CD4-positive, alpha-beta T cell treated with Interleukin-10 for 1 hour (primary cell): ENCODE measurements at regions not wholly inside any gene's neighbourhood (a gene's known extent, or its start where the extent isn't known, plus 50 kb on each side); places are given as distances from the start of the nearest gene placed in this dataset.
"Not testable (repeated sequence)": the region's sequence is repeated elsewhere in the genome, so short reads cannot be mapped to it uniquely, and the experiment has no call there.

Source experiments
- DNase-seq: peaks from one replicate; pipeline ENCODE4 v3.0.0-alpha.2; 2020

DNA sequence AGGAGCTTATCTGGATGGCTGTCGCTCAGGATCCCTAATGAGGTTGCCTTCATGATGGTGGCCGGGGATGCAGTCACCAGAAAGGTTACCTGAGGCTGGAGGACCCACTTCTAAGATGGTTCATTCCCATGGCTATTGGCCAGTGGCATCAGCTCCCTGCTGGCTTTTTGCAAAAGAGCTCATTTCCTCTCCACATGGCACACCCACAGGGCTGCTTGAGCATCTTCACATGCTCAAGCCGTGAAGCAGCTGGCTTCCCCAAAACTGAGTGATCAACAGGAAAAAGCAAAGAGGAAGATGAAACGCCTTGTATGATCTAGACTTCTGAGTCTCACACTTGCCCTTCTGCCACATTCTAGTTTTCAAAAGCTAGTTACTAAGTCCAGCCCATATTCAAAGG, 124.6 kb upstream of the CXADR start:
- DNase-seq = no peak

DNA sequence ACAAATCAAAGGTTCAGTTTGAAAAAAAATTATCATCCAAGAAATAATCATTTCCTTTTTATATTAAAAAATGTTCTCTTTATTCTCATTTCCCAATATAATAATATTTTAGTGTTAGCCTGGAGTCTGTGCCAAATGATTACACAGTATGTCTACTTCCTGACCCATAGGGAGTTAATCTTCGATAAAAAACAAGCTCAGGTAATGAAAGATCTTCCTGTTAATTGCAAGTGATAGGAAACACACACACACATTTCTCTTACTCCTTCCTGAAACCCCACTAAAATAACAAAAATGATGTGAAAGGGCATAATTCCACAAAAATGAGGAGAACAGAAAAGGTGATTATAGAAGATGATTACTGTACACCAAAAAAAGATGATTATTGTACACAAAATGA, 123.5 kb upstream of the CXADR start:
- no peak for DNase-seq

DNA sequence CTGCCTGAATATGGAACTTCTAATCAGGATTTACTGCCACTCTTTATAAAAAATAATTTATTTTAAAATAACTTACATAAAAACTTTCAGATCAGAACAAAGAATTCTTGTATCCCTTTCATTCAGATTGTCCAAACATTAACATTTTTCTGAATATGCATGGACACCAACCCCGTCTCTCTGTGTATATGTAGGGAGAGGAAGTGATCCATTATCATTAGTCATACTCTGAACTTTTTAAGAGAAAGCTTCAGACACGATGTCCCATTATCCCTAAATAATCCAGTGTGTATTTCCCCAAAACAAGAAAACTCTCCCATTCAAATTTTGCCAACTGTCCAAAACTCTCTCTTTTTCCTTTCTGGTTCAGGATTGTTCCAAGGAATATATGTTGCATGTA, 122.3 kb upstream of the CXADR start:
- no peak for DNase-seq

DNA sequence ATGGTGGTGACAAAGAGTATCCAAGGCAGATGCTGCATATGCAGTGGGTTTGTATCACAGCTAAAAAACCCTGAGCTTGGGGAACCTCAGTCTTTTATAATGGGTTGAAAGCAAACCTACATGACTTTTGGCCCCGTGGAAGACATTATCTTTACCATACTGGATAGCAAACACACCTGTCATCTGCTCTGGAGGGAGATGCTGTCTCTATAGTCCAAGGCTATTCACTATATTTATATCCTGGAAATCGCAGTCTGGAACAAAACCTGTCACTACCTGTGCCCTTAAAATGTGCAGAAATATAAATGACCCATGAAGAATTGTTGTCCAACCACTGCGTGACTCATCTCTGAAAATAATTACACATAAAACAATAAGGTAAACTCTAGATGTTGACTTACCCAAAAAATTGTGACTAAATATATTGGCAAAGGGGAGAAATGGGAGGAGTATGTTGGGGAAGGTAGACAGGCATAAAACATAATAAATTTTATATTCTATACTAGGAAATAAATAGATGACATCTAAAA, 121.0 kb upstream of the CXADR start:
- DNase-seq = no peak

DNA sequence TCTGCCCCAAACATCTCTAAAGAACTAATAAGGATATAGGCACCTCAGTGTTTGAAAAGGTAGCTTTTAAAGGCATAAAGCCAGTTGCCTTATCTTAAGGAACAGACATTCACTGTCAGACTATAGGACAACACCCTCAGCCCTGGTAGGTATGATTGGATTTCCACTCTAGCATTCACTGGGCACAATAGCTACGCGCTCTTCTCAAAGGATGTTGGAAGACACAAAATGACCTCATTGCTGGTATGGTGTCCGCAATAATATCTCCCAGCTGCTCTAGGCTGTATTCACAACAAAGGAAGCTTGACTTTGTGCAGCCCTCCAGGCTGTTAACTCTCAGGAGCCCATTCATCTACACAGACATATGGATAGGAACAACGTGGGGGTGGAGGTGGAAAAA, 119.4 kb upstream of the CXADR start:
- DNase-seq = no peak

DNA sequence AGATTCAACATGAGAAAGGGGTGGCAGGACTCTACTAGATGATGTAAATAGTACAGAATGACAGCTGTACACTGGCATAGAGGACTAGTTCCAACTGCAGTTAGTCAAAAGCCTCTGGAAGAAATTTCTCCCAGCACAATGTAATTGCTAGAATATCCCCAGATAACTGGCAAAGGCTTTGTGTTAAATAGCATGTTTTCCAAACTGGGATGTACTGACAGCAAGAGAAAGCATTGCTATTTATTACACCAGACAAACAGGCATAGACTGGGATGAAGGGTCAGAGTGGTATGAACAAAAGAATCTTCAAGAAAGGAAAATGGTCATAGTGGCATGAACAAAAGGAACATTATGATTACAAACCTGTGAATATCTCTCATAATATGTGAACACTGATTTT, 115.9 kb upstream of the CXADR start:
- DNase-seq = no peak

DNA sequence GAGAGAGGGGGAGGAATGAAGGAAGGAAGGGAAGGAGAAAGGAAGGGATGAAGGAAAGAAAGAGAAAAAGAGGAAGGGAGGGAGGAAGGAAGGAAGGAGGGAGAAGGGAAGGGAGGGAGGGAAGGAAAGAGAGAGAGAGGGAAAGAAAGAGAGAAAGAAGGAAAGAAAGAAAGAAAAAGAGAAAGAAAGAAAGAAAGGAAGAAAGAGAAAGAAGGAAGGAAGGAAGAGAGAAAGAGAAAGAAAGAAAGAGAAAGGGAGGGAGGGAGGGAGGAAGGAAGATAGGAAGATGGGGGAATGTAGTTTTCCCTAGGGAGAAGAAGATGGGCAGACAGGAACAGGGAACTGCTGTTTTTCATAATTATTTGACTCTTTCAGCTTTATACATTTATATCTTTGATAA, 115.1 kb upstream of the CXADR start:
- no peak for DNase-seq

DNA sequence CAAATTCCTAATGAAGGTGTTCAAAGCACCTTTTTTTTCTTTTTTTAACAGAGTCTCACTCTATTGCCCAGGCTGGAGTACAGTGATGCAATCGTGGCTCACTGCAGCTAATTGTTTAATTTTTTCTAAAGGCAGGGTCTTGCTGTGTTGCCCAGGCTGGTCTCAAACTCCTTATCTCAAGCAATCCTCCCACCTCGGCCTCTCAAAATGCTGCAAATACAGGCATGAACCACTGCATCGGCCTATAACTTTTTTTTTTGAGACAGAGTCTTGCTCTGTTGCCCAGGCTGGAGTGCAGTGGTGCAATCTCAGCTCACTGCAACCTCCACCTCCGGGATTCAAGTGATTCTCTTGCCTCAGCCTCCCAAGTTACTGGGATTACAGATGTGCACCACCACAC, 113.9 kb upstream of the CXADR start:
- DNase-seq = not testable (repeated sequence)

DNA sequence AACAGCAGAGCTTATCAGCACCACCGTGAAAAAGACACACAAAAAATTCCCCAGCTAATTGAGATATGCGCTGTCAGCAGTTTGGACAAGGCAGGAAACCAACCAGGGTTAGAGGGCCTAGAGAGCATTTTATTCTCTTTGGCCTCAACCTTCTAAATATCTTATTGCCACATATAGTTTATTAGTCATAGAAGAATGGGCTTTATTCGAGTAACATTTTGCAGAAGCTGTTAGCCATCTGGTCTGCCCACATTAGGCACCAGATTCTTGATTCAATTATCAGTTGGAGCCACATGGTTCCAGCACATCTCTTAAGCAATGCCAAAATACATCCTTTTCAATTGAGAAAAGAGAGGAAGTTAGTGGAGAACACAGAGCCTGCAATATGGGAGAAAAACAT, 109.9 kb upstream of the CXADR start:
- no peak for DNase-seq

DNA sequence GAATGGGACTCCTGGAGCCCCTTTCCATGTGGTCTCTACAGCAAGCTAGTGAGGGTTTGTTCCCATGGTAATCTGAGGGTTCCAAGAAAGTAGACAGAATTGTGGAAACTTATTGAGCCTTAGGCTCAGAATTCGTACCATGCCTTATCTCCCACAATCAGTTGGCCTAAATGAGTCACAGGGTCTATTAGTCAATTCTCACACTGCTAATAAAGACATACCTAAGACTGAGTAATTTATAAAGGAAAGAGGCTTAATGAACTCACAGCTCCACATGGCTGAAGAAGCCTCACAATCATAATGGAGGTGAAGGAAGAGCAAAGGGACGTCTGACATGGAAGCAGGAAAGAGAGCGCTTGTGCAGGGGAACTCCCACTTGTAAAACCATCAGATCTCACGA, 106.6 kb upstream of the CXADR start:
- DNase-seq = no peak

DNA sequence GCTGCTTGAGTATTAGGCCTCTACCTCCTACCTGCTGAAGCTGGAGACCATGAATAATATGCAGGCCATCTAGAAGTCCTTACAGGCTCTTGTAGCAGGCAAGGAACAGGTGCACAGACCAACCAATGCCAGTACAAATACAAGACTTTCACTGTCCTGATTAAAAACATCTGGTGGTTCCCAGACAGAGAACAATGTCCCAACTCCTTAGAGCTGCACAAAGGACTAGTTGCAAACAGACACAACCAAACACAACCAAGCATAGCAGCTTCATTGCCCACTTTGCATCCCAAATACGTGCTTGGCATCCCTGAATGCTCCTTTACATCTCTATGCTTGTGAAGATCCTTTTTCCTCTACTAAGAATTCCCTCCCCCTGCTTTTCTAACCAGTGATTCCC, 98.1 kb upstream of the CXADR start:
- no peak for DNase-seq

DNA sequence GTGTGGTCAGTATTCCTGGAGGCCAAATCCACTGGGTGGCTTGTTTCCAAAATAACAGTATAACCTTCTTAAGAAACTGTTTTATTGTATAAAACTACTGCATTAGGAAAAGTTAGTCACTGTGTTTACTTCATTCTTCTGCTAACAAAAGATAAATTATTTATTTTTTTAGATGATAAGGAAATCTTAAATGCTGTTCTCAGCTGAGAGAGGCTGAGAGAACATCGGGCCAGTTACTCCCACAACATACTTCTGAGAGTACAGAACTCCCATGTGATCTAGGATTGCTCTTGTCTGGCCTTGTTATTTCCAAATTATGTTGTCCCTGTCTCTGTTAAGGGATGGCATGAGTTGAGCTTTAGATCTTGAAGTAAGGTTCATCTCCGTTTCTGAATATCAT, 96.7 kb upstream of the CXADR start:
- DNase-seq = no peak

DNA sequence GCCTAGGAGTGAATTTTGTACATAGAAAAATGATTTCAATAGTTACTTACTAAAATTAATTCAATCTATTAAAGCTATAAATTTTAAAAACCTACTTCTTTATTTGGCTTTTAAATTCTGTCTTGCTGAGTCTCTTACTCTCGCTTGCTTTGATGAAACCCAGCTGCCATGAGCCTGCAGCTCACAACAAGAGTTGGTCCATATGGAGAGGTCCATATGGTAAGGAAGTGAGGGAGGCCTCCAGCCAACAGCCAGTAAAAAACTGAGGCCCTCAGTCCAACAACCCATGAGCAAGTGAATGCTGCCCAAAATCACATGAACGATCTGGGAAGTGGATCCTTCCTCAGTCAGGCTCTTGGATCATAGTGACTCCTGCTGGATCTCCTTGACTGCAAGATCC, 89.9 kb upstream of the CXADR start:
- DNase-seq = no peak

DNA sequence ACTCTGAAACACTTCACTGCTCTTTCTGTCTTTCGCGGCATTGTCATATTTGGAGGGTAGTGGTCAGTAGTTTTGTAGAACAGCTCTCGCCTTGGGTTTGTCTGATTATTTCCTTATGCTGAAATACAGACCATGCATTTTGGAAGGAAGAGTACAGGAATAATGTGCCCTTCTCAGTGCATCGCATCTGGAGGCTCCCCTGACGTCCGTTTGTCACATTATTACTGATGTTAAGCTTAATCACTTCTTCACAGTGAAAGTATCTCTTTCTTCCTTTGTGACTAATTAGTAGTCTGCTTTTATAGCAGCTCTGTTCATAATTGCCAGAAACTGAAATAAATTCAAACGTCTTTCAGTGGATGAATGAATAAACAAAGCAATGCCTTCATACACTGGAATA, 85.7 kb upstream of the CXADR start:
- no peak for DNase-seq

DNA sequence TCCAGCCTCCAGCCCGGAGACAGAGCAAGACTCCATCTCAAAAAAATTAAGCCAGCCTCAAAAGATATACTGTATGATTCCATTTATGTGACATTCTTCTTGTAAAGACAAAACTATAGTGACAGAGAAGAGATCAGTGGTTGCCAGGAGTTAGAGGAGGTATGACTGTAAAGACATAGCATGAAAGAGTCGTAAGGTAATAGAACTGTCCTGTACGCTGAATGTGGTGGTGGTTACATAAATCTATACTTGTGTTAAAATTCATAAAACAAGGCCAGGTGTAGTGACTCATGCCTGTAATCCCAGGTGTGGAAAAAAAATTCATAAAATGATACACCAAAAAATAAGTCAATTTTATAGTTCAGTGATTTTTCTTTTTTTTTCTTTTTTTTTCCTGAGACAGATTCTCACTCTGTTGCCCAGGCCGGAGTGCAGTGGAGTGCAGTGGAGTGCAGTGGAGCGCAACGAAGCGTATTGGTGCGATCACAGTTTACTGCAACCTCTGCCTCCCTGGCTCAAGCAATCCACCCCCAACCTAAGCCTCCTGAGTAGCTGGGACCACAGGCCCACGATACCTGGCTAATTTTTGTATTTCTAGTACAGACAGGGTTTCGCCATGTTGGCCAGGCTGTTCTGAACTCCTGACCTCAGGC, 84.9 kb upstream of the CXADR start:
- DNase-seq = no peak

DNA sequence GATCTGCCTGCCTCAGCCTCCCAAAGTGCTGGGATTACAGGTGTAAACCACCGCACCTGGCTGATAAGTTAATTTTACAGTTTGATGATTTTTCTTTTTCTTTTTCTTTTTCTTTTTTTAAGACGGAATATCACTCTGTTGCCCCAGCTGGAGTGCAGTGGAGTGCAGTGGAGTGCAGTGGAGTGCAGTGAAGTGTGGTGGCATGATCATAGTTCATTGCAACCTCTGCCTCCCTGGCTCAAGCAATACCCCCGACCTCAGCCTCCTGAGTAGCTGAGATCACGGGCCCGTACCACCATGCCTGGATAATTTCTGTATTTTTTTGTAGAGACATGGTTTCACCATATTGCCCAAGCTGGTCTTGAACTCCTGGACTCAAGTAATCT, 84.4 kb upstream of the CXADR start:
- DNase-seq = no peak

DNA sequence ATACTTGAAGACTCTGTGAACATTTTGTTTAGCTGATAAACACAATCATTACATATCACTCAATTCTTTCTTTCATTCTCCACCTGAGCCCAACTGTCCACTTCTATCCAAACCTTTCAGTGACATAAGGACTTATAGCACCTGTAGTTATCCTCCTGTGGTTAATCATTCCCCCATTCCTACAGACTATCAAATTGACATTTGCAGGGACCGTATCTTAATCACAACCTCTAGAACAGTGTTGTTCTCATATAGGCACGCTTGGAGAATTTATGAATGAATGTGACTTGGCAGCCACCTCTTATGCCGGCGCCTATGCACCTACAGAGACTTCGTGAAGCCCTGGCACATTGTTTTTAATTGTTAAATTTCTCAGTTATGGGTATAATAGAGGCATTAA, 83.9 kb upstream of the CXADR start:
- no peak for DNase-seq

DNA sequence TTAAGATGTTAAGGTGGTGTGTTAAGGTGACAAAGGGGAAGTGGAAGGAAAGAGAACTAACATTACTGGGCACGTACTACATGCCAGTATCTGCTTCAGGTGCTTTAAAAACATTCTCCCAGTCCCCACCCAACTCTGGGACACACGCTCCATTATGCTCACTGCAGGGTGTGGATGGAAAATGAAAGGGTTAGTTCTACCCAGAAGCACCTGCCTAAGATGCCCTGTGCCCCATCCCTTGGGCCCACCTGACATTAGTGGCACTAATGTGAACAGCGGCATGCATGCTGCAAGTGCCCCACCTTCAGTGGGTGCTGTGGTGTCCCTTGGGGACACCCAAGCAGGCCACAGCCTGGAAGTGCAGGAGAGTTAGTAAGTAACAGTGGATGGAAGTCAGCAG, 82.9 kb upstream of the CXADR start:
- no peak for DNase-seq

DNA sequence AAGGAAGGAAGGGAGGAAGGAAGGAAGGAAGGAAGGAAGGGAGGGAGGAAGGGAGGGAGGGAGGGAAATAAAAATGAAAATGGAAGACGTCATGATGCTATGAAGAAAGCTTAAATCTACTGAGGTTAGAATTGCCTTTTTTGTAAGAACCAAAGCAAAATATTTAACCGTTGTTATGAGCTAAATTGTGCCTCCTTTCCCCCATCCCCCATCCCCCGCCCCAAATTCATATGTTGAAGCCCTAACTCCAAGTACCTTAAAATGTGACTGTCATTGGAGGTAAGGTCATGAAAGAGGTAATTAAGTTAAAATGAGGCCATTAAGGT, 80.1 kb upstream of the CXADR start:
- DNase-seq = no peak

DNA sequence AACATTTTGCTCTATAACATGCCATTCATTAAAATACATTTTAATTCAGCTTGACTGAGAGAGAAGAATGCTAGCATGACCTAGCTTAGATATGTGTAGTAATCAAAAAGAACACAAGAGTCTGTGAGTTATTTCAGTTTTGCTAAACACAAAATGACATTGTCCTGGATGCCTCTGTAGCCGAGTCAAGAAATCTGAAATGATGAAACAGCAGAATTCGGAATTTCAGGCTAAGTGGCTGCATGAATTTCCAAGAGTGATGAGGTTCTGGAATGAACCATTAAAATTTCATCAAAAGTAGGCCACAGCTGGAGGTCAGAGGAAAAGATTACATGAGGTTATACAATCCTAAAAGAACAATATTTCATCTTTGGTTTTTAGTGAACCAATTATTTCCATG, 79.1 kb upstream of the CXADR start:
- DNase-seq = no peak

DNA sequence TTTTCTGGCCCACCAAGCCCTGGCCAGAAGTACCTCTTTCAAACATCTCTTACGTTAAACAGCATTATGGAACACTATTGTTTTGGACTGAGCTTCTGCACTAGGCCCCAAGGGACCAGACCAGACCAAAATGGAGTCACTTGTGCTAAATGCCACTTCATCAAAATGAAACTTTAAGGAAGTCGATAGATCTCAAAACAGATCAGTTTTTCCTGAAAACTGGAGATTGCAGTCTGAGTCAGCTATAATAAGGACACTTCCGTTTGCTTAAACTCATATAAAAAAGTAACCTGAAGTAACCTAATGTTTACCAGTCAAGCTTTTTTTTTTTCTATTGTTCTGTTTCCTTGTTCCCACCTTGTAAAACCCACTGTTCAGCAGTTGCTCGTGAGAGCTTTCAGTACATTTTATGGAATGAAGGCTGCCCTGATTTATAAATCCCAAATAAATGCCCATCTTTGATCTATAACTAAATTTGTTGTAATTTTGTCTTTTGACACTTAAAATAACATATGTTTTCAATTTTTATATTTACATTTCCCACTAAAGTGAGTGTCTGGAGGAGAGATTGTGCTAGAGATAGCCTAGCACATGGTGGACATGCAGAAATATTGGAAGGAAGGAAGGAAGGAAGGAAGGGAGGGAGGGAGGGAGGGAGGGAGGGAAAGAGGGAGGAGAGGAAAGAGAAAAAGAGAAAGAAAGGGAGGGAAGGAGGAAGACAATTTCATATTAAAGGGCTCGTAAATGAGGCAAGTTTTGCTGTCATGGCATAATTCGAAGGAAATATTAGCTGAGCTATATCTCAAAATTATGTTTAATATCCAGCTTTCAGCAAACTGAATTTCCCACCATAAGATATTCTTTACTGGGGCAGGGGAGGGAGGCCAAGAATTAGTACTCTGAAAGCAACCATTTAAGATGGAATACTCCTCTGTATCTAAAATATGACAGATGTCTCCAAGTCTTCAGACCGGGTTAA, 77.0 kb upstream of the CXADR start:
- no peak for DNase-seq

DNA sequence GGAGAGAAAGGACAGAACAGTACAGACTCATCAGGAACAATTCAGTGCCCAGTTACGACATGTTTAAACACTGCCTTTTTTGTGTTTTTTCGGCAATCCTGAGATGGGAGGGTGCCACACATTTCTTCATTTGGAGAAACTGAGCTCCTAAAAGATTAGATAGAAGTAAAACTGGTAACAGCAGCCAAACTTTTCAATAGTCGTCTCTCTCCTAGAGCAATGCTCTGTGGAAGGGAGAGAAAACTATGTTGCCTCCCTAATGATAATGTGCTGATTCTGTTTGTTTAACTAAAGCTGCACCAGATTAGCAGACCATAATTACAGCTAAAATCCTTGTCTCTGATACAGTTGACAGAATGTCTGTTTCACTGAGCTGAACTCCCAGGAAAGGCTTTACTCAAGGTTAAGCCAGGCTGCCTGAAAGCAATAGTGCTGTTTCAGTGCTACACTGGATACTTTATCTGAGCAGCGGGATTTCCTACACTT, 76.2 kb upstream of the CXADR start:
- DNase-seq = no peak

DNA sequence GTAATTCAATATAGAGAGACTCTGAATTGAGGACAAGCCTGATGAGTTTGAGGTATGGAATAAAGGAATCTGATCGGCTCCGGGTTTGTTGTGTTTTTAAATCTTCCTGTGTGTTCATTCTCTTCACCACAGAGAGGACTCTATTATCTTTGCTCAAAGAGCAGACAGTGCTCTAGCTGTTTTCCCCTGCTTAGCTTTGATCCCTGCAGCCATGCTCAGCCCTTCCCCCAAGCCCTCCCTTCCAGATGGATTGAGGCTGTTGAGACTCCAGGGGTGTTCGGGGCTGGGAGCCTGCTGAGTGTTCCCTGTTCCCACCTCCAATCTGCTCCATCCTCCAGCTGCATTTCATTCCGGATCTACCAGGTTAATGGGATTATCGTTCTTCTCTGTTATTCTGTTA, 74.2 kb upstream of the CXADR start:
- DNase-seq = no peak

DNA sequence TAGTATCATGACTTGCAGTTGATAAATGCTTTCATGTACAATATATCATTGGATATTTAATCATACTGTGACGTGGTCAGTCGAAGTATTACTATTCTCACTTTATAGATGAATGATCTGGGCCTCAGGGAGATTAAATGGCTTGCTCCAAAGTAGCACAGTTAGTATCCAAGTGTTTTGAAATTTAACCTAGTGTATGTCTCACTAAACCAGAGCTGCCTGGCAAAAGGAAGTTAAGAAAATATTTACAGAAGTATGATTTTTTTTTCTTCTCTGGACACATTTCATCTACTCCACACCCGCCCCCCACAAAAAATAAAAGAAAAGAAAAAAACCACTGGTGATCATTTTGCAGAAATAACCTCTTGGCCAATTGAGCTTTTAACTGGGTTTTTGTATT, 71.9 kb upstream of the CXADR start:
- DNase-seq = no peak
